ENCODE measurements at regions not wholly inside any gene's neighbourhood (a gene's known extent, or its start where the extent isn't known, plus 50 kb on each side); places are given as distances from the start of the nearest gene placed in this dataset.

GRCh38 chr2:42920446-42921146, 128.2 kb upstream of the HAAO start:
- ChIA-PET POLR2A (interaction anchor here (0.5 kb wide), 1 partner anchor 209 kb away, joined by 3 read pairs; no protein-coding TSS in a partner anchor), CTCF (interaction anchor here (0.9 kb wide), 1 partner anchor 92 kb away, joined by 3 read pairs; no protein-coding TSS in a partner anchor)
- no peaks in the 10 kb centered on the region for H3K9me3 Mint-ChIP-seq
- H3K27ac Mint-ChIP-seq, result no peak overlapping the region
- DNase-seq, result no peak
- H3K36me3 Mint-ChIP-seq (ENCODE audit: low read depth), result no peaks in the 10 kb centered on the region
- H3K4me1 Mint-ChIP-seq, result no peaks in the 10 kb centered on the region
- H3K27me3 Mint-ChIP-seq, result peaks cover 15% of the 10 kb centered on the region
- no peak overlapping the region for H3K4me3 Mint-ChIP-seq

GRCh38 chr2:42918671-42919318, 126.4 kb upstream of the HAAO start:
- CTCF ChIA-PET, result no interaction called here
- H3K27ac Mint-ChIP-seq, result no peak overlapping the region
- POLR2A ChIA-PET, result no interaction called here
- DNase-seq, result no peak
- no peaks in the 10 kb centered on the region for H3K4me1 Mint-ChIP-seq
- H3K4me3 Mint-ChIP-seq, result no peak overlapping the region
- H3K36me3 Mint-ChIP-seq (ENCODE audit: low read depth), result no peaks in the 10 kb centered on the region
- H3K27me3 Mint-ChIP-seq, result peaks cover 15% of the 10 kb centered on the region
- no peaks in the 10 kb centered on the region for H3K9me3 Mint-ChIP-seq

- CTCF ChIA-PET, result interaction anchor here (0.7 kb wide), 1 partner anchor 311 kb away, joined by 3 read pairs; no protein-coding TSS in a partner anchor
Measured at GRCh38 chr2:42918041-42918440, 125.7 kb upstream of the HAAO start.

GRCh38 chr2:42917425-42917927, 125.1 kb upstream of the HAAO start:
- CTCF ChIA-PET, result interaction anchor here (0.7 kb wide), 1 partner anchor 312 kb away, joined by 3 read pairs; no protein-coding TSS in a partner anchor
- POLR2A ChIA-PET, result no interaction called here
- no peaks in the 10 kb centered on the region for H3K36me3 Mint-ChIP-seq (ENCODE audit: low read depth)

More at GRCh38 chr2:42918041-42918440, 125.7 kb upstream of the HAAO start:
- POLR2A ChIA-PET, result no interaction called here
- no peak overlapping the region for H3K27ac Mint-ChIP-seq
- no peak overlapping the region for H3K4me3 Mint-ChIP-seq
- no peaks in the 10 kb centered on the region for H3K36me3 Mint-ChIP-seq (ENCODE audit: low read depth)
- H3K27me3 Mint-ChIP-seq, result peaks cover 15% of the 10 kb centered on the region
- peaks cover 3% of the 10 kb centered on the region for H3K4me1 Mint-ChIP-seq
- no peak for DNase-seq
- no peaks in the 10 kb centered on the region for H3K9me3 Mint-ChIP-seq

GRCh38 chr2:42916324-42916723, 123.9 kb upstream of the HAAO start:
- Mint-ChIP-seq H3K27me3 (peaks cover 10% of the 10 kb centered on the region), H3K9me3 (no peaks in the 10 kb centered on the region), H3K27ac (no peak overlapping the region), H3K4me3 (no peak overlapping the region), H3K36me3 (ENCODE audit: low read depth) (no peaks in the 10 kb centered on the region), H3K4me1 (peaks cover 3% of the 10 kb centered on the region)
- ChIA-PET POLR2A (no interaction called here), CTCF (no interaction called here)
- DNase-seq, result no peak

More at GRCh38 chr2:42917425-42917927, 125.1 kb upstream of the HAAO start:
- Mint-ChIP-seq H3K4me3 (no peak overlapping the region), H3K9me3 (no peaks in the 10 kb centered on the region), H3K4me1 (peaks cover 3% of the 10 kb centered on the region), H3K27me3 (peaks cover 15% of the 10 kb centered on the region), H3K27ac (no peak overlapping the region)
- DNase-seq, result no peak

GRCh38 chr2:42914860-42915259, 122.5 kb upstream of the HAAO start:
- H3K4me3 Mint-ChIP-seq, result no peak overlapping the region
- CTCF ChIA-PET, result no interaction called here

GRCh38 chr2:42914314-42914713, 121.9 kb upstream of the HAAO start:
- DNase-seq, result no peak
- H3K9me3 Mint-ChIP-seq, result no peaks in the 10 kb centered on the region
- ChIA-PET CTCF (no interaction called here), POLR2A (no interaction called here)
- no peak overlapping the region for H3K27ac Mint-ChIP-seq
- H3K27me3 Mint-ChIP-seq, result peaks cover 13% of the 10 kb centered on the region
- no peak overlapping the region for H3K4me3 Mint-ChIP-seq
- H3K4me1 Mint-ChIP-seq, result peaks cover 3% of the 10 kb centered on the region
- no peaks in the 10 kb centered on the region for H3K36me3 Mint-ChIP-seq (ENCODE audit: low read depth)

More at GRCh38 chr2:42914860-42915259, 122.5 kb upstream of the HAAO start:
- Mint-ChIP-seq H3K36me3 (ENCODE audit: low read depth) (no peaks in the 10 kb centered on the region), H3K9me3 (no peaks in the 10 kb centered on the region), H3K27ac (no peak overlapping the region), H3K27me3 (peaks cover 15% of the 10 kb centered on the region), H3K4me1 (peaks cover 3% of the 10 kb centered on the region)
- POLR2A ChIA-PET, result no interaction called here
- no peak for DNase-seq

GRCh38 chr2:42913280-42913878, 121.0 kb upstream of the HAAO start:
- Mint-ChIP-seq H3K36me3 (ENCODE audit: low read depth) (no peaks in the 10 kb centered on the region), H3K27ac (no peak overlapping the region), H3K4me1 (peaks cover 3% of the 10 kb centered on the region), H3K9me3 (no peaks in the 10 kb centered on the region), H3K4me3 (no peak overlapping the region), H3K27me3 (peaks cover 11% of the 10 kb centered on the region)
- DNase-seq, result no peak
- POLR2A ChIA-PET, result no interaction called here
- CTCF ChIA-PET, result no interaction called here

GRCh38 chr2:42910645-42911405, 118.4 kb upstream of the HAAO start:
- peaks cover 3% of the 10 kb centered on the region for H3K4me1 Mint-ChIP-seq
- CTCF ChIA-PET, result no interaction called here
- H3K27me3 Mint-ChIP-seq, result peaks cover 12% of the 10 kb centered on the region
- no peaks in the 10 kb centered on the region for H3K9me3 Mint-ChIP-seq
- H3K36me3 Mint-ChIP-seq (ENCODE audit: low read depth), result no peaks in the 10 kb centered on the region
- POLR2A ChIA-PET, result interaction anchor here (0.5 kb wide), 1 partner anchor 27 kb away, joined by 3 read pairs; no protein-coding TSS in a partner anchor
- H3K4me3 Mint-ChIP-seq, result no peak overlapping the region
- H3K27ac Mint-ChIP-seq, result no peak overlapping the region
- DNase-seq, result no peak

- POLR2A ChIA-PET, result no interaction called here
- Mint-ChIP-seq H3K36me3 (ENCODE audit: low read depth) (no peaks in the 10 kb centered on the region), H3K27ac (no peak overlapping the region), H3K9me3 (no peaks in the 10 kb centered on the region), H3K4me3 (no peak overlapping the region), H3K27me3 (peaks cover 12% of the 10 kb centered on the region), H3K4me1 (peaks cover 3% of the 10 kb centered on the region)
- DNase-seq, result no peak
- CTCF ChIA-PET, result interaction anchor here (0.5 kb wide), 1 partner anchor 442 kb away, joined by 3 read pairs; no protein-coding TSS in a partner anchor
Measured at GRCh38 chr2:42909966-42910365, 117.6 kb upstream of the HAAO start.

GRCh38 chr2:42908518-42909200, 116.3 kb upstream of the HAAO start:
- DNase-seq, result no peak
- POLR2A ChIA-PET, result no interaction called here
- Mint-ChIP-seq H3K4me1 (peaks cover 3% of the 10 kb centered on the region), H3K9me3 (no peaks in the 10 kb centered on the region), H3K36me3 (ENCODE audit: low read depth) (no peaks in the 10 kb centered on the region), H3K27me3 (peaks cover 12% of the 10 kb centered on the region), H3K4me3 (no peak overlapping the region), H3K27ac (no peak overlapping the region)
- CTCF ChIA-PET, result no interaction called here

GRCh38 chr2:42907835-42908234, 115.5 kb upstream of the HAAO start:
- Mint-ChIP-seq H3K9me3 (no peaks in the 10 kb centered on the region), H3K27ac (no peak overlapping the region), H3K27me3 (peaks cover 12% of the 10 kb centered on the region), H3K4me1 (no peaks in the 10 kb centered on the region), H3K36me3 (ENCODE audit: low read depth) (no peaks in the 10 kb centered on the region), H3K4me3 (no peak overlapping the region)
- ChIA-PET POLR2A (no interaction called here), CTCF (no interaction called here)
- no peak for DNase-seq

Measured in activated CD4-positive, alpha-beta memory T cell treated with anti-CD3 and anti-CD28 coated beads, Interleukin-2, amount 10 ng/mL, durations not matched to agents 7 days and 5 days (primary cell).